ENCODE measurements at regions not wholly inside any gene's neighbourhood (a gene's known extent, or its start where the extent isn't known, plus 50 kb on each side); places are given as distances from the start of the nearest gene placed in this dataset.

DNA sequence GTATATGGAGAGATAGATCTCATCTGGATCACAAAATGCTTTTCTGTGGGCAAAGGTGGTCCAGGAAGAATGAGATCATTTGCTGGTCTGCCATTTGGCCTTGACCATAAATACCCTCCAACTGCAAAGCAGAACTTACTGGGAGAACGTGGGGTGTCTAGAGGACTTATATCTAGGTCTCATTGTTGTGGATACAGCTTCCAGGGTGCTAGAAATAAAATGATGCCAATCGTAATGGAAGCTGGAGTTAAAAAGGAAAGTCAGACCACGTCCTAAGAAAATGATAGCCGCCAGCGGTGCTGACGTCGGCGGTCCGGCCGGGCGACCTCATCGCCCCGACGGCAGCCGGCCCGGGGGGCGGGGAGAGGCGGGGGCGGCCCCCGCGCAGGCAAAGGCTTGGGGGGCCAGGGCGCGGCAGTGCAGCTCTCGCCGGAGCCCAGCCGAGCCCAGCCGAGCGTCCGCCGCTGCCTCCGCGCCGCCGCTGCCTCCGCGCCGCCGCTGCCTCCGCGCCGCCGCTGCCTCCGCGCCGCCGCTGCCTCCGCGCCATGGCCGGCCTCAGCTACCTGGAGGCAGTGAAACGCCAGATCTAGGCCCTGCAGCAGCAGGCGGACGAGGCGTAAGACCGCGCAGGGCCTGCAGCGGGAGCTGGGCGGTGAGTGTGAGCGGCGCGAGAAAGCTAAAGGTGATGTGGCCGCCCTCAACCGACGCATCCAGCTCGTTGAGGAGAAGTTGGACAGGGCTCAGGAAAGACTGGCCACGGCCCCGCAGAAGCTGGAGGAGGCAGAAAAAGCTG lies 89.5 kb downstream of the EOMES start:
- TF ChIP-seq EZH2 (optimal IDR thresholded peaks at IDR 0.05; ENCODE audit: low read depth, low read length): no peak
- TF ChIP-seq, protein P1, sequence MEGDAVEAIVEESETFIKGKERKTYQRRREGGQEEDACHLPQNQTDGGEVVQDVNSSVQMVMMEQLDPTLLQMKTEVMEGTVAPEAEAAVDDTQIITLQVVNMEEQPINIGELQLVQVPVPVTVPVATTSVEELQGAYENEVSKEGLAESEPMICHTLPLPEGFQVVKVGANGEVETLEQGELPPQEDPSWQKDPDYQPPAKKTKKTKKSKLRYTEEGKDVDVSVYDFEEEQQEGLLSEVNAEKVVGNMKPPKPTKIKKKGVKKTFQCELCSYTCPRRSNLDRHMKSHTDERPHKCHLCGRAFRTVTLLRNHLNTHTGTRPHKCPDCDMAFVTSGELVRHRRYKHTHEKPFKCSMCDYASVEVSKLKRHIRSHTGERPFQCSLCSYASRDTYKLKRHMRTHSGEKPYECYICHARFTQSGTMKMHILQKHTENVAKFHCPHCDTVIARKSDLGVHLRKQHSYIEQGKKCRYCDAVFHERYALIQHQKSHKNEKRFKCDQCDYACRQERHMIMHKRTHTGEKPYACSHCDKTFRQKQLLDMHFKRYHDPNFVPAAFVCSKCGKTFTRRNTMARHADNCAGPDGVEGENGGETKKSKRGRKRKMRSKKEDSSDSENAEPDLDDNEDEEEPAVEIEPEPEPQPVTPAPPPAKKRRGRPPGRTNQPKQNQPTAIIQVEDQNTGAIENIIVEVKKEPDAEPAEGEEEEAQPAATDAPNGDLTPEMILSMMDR (IDR thresholded peaks at IDR 0.05; ENCODE audit: low read length): no peak
- no peak for TF ChIP-seq EZH2phosphoT487 (IDR thresholded peaks at IDR 0.05; ENCODE audit: low read length)

Measured in MM.1S (cell line).